BE2C (cell line): ENCODE measurements at regions not wholly inside any gene's neighbourhood (a gene's known extent, or its start where the extent isn't known, plus 50 kb on each side); places are given as distances from the start of the nearest gene placed in this dataset.

Experiments used
- DNase-seq: peaks from one replicate; pipeline ENCODE4 v3.0.0-alpha.2; 2020
- H3K27me3 ChIP-seq: fragments of 250-450 bp; sonication (Bioruptor Pico); 2 replicates; pipeline ENCODE4 v1.5.1; 2020; ENCODE audit warnings: mild to moderate bottlenecking
- H3K36me3 ChIP-seq: fragments of 250-450 bp; sonication (Bioruptor Pico); 2 replicates; pipeline ENCODE4 v1.5.1; 2020; ENCODE audit warnings: mild to moderate bottlenecking
- H3K4me1 ChIP-seq: fragments of 250-450 bp; sonication (Bioruptor Pico); 2 replicates; pipeline ENCODE4 v1.5.1; 2020
- H3K4me3 ChIP-seq: 2 replicates; pipeline ENCODE4 v1.5.1; 2011; ENCODE audit warnings: low read depth, low read length
- H3K9me3 ChIP-seq: fragments of 250-450 bp; sonication (Bioruptor Pico); 2 replicates; pipeline ENCODE4 v1.5.1; 2020
- CTCF ChIP-seq: IDR thresholded peaks from 2 replicates; pipeline ENCODE4 v1.5.1; 2012; ENCODE audit warnings: mild to moderate bottlenecking, low read depth, low read length

GRCh38 chr20:48102076-48102787 lies 317.0 kb upstream of the SULF2 start:
- DNase-seq, result no peak
- H3K4me1 ChIP-seq, result no peaks in the 10 kb centered on the region
- TF ChIP-seq CTCF, result no peak
- H3K9me3 ChIP-seq, result no peaks in the 10 kb centered on the region; the same call in 1 of the 2 replicates
- H3K27me3 ChIP-seq, result no peaks in the 10 kb centered on the region
- no peak overlapping the region for H3K4me3 ChIP-seq
- H3K36me3 ChIP-seq, result no peaks in the 10 kb centered on the region

GRCh38 chr20:48100483-48100882 lies 315.2 kb upstream of the SULF2 start:
- no peaks in the 10 kb centered on the region for H3K4me1 ChIP-seq
- no peaks in the 10 kb centered on the region for H3K27me3 ChIP-seq
- no peak overlapping the region for H3K4me3 ChIP-seq
- H3K9me3 ChIP-seq, result no peaks in the 10 kb centered on the region; the same call in 1 of the 2 replicates
- DNase-seq, result no peak
- no peak for TF ChIP-seq CTCF
- H3K36me3 ChIP-seq, result no peaks in the 10 kb centered on the region

GRCh38 chr20:48098866-48099265 lies 313.6 kb upstream of the SULF2 start:
- H3K27me3 ChIP-seq, result no peaks in the 10 kb centered on the region

GRCh38 chr20:48098099-48098498 lies 312.8 kb upstream of the SULF2 start:
- Histone ChIP-seq H3K9me3 (no peaks in the 10 kb centered on the region; the same call in 1 of the 2 replicates), H3K4me3 (no peak overlapping the region), H3K36me3 (no peaks in the 10 kb centered on the region), H3K27me3 (no peaks in the 10 kb centered on the region), H3K4me1 (no peaks in the 10 kb centered on the region)
- DNase-seq, result peak; percentile 21
- no peak for TF ChIP-seq CTCF

More at GRCh38 chr20:48098866-48099265, 313.6 kb upstream of the SULF2 start:
- TF ChIP-seq CTCF, result no peak
- Histone ChIP-seq H3K4me1 (no peaks in the 10 kb centered on the region), H3K36me3 (no peaks in the 10 kb centered on the region), H3K9me3 (no peaks in the 10 kb centered on the region; the same call in 1 of the 2 replicates), H3K4me3 (no peak overlapping the region)
- no peak for DNase-seq

GRCh38 chr20:48096957-48097890 lies 311.9 kb upstream of the SULF2 start:
- H3K27me3 ChIP-seq, result no peaks in the 10 kb centered on the region
- H3K4me3 ChIP-seq, result no peak overlapping the region
- no peak for TF ChIP-seq CTCF
- no peaks in the 10 kb centered on the region for H3K4me1 ChIP-seq
- H3K36me3 ChIP-seq, result no peaks in the 10 kb centered on the region
- no peaks in the 10 kb centered on the region; the same call in 1 of the 2 replicates for H3K9me3 ChIP-seq
- no peak for DNase-seq
